ENCODE measurements at regions not wholly inside any gene's neighbourhood (a gene's known extent, or its start where the extent isn't known, plus 50 kb on each side); places are given as distances from the start of the nearest gene placed in this dataset.
A peak's percentile ranks its signal among the peaks of the same experiment; 100 is the strongest.

GRCh38 chr5:173804579-173804978 is 83.6 kb upstream of the CPEB4 start:
- DNase-seq (ENCODE audit: low spot score), result no peak

DNA sequence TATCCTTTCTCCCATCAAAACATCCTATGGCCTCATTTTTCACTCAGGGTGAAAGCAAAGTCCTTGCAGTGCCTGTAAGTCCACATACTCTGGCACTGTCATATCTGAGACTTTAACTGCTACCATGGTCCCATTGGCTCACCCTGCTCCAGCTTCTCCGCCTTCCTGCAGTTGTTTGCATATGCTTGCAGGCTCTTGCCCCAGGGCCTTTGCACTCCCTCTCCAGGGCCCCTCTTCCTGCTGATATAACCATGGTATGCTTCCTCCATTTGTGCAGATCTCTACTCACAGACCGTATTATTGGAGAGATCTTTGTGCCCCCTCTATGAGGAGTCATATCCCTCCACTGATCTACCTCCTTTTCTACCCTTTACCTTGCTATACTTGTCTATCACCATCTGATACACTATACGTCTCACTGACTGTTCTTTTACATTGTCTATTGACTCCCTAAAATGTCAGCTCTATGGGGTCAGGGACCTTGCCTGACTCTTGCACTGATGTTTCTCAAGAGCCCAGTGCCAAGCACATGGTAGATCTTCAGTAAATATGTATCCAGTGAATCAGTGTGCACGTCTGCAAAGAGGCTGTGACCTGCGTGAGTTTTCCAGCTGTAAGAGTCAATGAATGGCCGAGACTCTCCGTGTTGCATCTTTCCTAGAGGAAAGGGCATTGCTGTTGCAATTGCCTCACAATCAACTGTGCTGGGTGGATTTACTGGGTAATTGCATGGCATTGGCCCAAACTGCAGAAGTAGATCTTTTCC is 81.7 kb upstream of the CPEB4 start:
- no peak for DNase-seq (ENCODE audit: low spot score)

GRCh38 chr5:173807181-173807655 is 80.9 kb upstream of the CPEB4 start:
- DNase-seq (ENCODE audit: low spot score), result no peak

DNA sequence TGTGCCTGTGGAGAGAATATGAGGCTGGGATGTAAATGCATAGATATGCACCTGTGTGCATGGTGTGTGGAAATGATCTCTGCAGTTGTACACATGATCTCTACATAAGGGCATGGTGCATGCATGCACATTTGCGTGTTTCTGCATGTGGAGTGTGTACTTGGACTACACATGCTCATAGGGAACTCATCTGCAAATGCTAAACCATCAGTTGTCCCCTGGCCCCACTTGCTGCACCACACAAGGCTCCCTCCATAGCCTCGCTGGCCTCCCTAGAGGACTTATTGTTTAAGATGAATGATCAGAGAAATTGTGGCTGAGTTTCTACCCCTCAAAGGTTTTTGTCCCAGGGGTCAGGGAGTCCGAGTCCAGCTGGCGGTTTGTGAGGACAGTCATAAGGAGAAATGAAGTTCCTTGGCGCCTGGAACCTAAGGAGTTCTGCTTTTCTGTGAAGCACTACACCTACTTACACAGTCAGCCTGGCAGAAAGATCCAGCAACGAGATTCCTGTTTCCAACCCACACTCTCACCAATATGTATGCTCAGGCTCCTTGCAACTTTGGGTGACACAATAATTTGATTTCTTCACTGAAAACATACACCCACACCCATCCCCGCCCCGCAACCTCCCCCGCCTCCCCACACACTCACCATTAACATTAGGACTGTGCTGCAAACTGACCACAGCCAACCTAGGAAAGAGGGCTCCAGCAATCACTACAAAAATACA is 79.9 kb upstream of the CPEB4 start:
- DNase-seq (ENCODE audit: low spot score), result no peak

- DNase-seq (ENCODE audit: low spot score), result no peak
These were observed 79.1 kb upstream of the CPEB4 start for GRCh38 chr5:173809014-173809413.

DNA sequence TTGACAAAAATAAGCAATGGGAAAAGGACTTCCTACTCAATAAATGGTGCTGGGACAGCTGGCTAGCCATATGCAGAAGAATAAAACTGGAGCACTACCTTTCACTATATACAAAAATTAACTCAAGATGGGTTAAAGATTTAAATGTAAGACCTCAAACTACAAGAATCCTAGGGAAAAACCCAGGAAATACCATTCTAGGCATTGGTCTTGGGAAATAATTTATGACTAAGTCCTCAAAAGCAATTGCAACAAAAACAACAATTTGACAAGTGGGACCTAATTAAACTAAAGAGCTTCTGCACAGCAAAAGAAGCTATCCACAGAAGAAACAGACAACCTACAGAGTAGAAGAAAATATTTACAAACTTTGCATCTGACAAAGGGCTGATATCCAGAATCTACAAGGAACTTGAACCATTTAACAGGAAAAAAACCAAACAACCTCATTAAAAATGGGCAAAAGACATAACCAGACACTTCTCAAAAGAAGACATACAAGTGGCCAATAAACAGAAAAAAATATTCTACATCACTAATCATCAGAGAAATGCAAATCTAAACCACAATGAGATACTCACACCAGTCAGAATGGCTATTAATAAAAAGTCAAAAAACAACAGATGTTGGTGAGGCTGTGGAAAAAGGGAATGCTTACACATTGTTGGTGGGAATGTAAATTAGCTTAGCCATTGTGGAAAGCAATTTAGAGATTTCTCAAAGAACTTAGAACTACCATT is 75.2 kb upstream of the CPEB4 start:
- DNase-seq (ENCODE audit: low spot score), result no peak

DNA sequence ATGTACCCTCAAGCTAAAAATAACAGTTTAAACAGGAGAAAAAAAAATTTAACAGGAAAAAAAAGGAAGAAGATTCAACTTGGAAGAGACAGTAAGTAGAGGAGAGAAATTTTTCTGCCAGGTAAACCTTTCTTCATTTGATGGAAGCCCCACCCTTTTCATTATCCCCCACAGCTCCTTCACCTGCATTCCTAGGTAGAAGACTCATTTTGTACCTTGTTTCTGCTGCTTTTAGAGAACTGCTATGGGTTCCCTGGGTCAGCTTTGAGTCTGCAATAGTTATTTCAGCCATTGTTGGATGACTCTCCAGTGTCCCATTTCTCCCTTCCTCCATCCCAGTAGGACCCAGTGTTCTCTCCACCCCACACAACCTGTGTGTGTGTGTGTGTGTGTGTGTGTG is 74.1 kb upstream of the CPEB4 start:
- no peak for DNase-seq (ENCODE audit: low spot score)

GRCh38 chr5:173815571-173815970 is 72.6 kb upstream of the CPEB4 start:
- no peak for DNase-seq (ENCODE audit: low spot score)

- DNase-seq (ENCODE audit: low spot score), result no peak
These were observed 71.4 kb upstream of the CPEB4 start for GRCh38 chr5:173816728-173817127.

DNA sequence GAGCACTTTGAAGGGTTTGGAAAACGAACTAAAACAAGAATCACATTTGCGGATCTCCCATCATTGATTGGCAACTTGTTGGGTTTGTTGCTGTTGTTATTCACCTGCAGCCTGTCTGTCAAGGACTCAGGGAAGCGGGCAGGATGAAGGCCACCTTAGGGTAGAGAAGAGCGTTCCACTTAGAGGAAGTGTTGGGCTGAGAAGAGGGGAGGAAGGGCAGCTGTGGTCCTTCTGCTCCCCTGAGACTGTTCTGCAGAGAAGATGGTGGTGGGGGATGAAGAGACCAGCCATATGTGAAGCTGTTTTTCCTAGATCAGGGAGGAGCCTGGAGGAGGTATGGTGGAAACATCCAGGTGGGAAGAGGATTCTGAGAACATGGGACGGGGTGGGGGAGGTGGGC is 70.6 kb upstream of the CPEB4 start:
- no peak for DNase-seq (ENCODE audit: low spot score)

DNA sequence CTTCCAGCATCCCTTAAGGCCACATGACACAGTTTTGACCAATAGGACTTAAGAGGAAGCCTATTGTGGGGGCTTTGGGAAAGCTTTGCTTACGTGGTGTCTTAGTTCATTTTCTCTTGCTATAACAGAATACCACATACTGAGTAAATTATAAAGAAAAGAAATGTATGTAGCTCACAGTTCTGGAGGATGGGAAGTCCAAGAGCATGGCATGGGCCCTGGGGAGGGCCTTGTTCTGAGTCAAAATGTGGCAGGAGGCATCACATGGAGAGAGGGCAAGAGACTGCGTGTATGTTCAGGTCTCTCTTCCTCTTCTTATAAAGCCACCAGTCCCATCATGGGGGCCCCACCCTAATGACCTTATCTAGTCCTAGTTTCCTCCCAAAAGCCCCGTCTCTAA is 68.6 kb upstream of the CPEB4 start:
- no peak for DNase-seq (ENCODE audit: low spot score)

- no peak for DNase-seq (ENCODE audit: low spot score)
These were observed 64.9 kb upstream of the CPEB4 start for GRCh38 chr5:173823274-173823644.

- peak; percentile 84 for DNase-seq (ENCODE audit: low spot score)
These were observed 64.2 kb upstream of the CPEB4 start for GRCh38 chr5:173823721-173824567.

DNA sequence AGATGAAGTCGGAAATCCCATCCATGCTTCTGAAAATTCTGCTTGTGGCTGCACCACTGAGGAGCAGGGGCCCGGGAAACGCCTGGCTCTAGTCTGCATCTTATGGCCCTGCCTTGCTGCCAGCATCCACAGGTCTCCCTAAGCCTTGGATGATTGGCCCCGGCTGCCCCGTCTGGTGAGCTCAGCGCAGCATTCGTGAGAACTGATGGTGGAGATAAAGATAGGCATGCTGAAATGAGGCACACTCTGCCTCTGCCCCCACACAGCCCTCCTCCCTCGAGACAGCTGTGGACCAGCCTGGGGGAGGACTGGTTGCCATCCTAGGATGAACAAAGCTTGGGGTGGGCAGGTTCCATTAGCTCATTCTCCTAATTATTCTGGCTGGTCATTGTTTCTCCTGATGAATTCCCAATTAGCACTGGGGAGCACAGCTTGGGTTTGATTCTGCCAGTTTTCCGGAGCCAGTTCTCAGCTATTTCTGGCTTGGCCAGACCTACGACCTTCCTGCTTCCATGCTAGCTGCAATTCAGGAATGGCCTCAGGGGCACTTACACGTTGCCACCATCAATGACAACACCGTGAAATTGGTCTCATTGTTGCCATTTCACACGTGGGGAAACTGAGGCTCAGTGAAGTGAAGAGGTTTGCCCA is 62.8 kb upstream of the CPEB4 start:
- DNase-seq (ENCODE audit: low spot score), result no peak

DNA sequence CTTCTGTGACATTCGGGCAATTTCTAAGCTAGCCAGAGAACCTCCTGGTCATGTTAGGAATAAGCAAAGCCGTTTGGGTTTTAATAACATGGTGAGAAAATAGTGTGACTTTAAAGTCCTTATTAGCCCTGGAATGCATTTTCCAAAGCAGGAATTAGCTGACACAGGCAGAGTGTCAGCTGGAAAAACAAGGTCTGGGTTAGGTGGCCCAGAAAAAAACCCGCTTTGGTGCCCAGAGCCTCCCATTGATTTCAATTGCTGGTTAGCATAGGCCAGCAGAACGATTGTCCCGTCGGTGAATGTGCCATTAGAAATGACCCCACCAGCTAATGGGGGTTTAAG is 62.1 kb upstream of the CPEB4 start:
- no peak for DNase-seq (ENCODE audit: low spot score)

DNA sequence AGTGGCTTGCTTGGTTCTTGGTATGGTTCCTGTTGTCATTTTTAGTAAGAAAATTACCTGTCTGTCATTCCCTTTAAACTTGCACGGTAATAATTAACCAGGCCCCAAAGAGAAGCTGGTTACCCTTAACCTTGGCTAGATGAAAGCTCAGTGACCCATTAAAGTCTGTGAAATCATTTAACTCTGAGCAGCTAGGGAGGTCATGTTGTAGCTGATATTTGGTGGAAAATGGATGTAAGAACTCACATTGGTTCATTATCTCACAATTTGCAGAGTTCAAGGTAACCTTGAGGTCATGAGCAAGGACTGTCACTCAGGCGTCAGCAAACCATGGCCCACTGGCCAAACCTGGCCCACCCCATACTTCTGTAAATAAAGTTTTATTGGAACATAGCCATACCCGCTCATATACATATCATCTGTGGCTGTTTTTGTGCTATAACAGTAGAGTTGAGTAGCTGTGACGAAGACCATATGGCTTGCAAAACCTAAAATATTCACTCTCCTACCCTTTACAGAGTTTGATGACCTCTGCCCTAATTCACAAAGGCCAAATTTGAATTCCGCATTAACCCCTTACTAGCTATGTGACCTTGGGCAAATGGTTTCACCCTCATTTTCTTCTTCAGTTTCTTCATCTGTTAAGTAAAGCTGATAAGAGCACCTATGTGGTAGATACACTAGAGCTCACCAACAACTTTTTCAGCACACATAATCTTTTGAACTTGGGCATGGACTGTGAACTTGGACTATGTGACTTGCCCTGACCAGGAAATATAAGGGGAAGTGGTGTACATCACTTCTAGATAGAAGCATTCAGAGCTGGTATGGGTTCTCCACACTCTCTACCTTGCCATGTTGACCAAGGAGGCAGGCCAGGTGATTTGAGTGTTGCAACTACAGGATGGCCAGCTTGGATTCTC is 61.5 kb upstream of the CPEB4 start:
- no peak for DNase-seq (ENCODE audit: low spot score)

DNA sequence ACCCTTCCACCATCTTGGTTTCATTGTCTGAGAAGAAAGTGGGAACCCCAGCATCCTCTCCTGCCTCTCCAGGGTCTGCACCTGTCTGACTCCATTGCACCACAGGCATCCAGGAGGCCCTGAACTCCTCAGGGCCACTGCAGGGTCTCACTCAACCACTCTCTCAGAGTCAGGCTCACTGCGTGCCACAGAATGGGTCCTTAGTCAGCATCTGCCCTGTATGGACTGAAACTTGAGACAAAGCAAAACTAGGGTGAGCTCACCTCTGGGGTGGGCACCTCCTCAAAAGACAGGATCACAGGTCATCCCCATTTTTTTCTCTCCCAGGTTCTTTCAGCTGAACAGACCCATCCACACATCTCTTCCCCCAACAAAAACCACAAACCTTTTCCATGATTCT is 59.2 kb upstream of the CPEB4 start:
- DNase-seq (ENCODE audit: low spot score), result no peak

DNA sequence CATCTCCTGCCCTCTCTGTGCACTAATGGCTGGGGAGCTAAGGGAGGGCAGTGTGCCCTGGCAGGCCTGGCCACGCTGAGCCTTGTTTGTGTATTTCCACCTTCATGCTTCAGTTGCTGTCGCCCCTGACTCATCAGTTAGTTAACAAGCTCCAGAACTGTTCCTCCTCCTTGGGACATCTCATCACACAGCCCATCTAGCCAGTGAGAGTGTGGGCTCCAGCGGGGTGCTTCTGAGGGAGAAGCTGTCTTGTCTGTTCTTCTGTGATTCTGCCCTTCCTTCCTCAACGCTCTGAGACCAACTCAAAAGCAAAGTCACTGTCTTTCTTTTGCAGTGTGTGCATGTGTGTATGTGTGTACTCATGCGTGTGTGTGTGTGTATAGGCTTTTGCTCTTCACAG is 58.3 kb upstream of the CPEB4 start:
- DNase-seq (ENCODE audit: low spot score), result no peak

GRCh38 chr5:173830421-173830820 is 57.7 kb upstream of the CPEB4 start:
- DNase-seq (ENCODE audit: low spot score), result no peak

DNA sequence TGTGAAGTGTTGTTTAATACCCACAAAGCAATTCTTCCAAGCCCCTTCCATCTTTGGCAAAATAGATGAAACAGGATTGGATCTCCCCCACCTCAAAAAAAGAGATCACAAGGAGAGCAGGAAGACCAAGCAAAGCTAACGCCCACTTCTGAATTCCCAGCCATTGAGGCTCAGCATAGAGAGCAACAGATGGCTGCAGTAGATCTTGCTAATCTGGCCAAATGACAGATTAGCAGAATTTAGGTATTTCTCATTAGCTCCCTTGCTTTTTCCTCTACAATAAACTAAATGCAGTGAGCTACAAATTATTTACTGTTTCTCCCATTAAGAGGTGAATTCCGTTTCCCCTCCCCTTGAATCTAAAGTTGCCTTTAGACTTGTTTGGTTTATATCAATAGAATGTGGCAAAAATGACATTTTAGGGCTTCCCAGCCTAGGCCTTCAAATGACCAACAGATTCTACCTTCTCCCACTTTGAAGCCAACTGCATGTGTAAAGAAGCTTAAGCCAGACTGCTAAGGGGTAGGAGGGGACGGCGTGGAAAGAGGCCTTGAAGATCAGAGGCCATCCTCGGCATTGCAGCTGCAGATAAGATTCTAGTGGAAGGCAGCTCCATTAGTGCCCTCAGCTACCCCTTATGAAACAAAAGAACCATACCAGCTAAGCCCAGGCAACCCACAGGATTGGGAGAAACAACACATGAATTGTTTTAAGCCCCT is 56.8 kb upstream of the CPEB4 start:
- DNase-seq (ENCODE audit: low spot score), result no peak

All from LoVo (cell line).